Activated B cell treated with CpG ODN at 0.5 μM for 24 hours (primary cell): ENCODE measurements at regions not wholly inside any gene's neighbourhood (a gene's known extent, or its start where the extent isn't known, plus 50 kb on each side); places are given as distances from the start of the nearest gene placed in this dataset.
A peak's percentile ranks its signal among the peaks of the same experiment; 100 is the strongest.

Experiments used
- ATAC-seq: fragments of 200-7000 bp; cut with Tn5 transposase; one replicate; pipeline ENCODE4 v1.10.0; 2021; ENCODE audit warnings: low read depth, mild to moderate bottlenecking, moderate library complexity
- CTCF ChIA-PET: fragments of 350-600 bp; sonication (Branson Sonifier 250); formaldehyde crosslinking; loops from one replicate; lab custom pipeline; 2021; ENCODE audit warnings: antibody characterized with exemption; lab: Charles Lee
- POLR2A ChIA-PET: fragments of 350-600 bp; sonication (Branson Sonifier 250); formaldehyde crosslinking; loops from one replicate; lab custom pipeline; 2021; ENCODE audit warnings: antibody characterized with exemption; lab: Charles Lee
- DNase-seq: peaks from one replicate; pipeline ENCODE4 v3.0.0; 2022
- H3K27ac Mint-ChIP-seq: one replicate; pipeline ENCODE4 v1.8.0; 2020; ENCODE audit warnings: mixed read lengths
- H3K27me3 Mint-ChIP-seq: one replicate; pipeline ENCODE4 v1.8.0; 2021; ENCODE audit warnings: mixed read lengths
- H3K36me3 Mint-ChIP-seq: one replicate; pipeline ENCODE4 v1.8.0; 2021; ENCODE audit warnings: low read depth, mixed read lengths
- H3K4me1 Mint-ChIP-seq: one replicate; pipeline ENCODE4 v1.8.0; 2021; ENCODE audit warnings: mixed read lengths
- H3K4me3 Mint-ChIP-seq: one replicate; pipeline ENCODE4 v1.8.0; 2020; ENCODE audit warnings: mild to moderate bottlenecking, mixed read lengths
- H3K9me3 Mint-ChIP-seq: one replicate; pipeline ENCODE4 v1.8.0; 2020; ENCODE audit warnings: mixed read lengths
- intact Hi-C: fragments of 100-400 bp; cut with micrococcal nuclease; formaldehyde crosslinking; loops from one replicate; pipeline ENCODE4 v1.15.1; 2024
- TF ChIP-seq, protein P1 (sequence below): fragments of 200-600 bp; IDR thresholded peaks from one replicate; pipeline ENCODE4 v1.8.0; 2022; ENCODE audit warnings: antibody characterized with exemption, mild to moderate bottlenecking

DNA sequence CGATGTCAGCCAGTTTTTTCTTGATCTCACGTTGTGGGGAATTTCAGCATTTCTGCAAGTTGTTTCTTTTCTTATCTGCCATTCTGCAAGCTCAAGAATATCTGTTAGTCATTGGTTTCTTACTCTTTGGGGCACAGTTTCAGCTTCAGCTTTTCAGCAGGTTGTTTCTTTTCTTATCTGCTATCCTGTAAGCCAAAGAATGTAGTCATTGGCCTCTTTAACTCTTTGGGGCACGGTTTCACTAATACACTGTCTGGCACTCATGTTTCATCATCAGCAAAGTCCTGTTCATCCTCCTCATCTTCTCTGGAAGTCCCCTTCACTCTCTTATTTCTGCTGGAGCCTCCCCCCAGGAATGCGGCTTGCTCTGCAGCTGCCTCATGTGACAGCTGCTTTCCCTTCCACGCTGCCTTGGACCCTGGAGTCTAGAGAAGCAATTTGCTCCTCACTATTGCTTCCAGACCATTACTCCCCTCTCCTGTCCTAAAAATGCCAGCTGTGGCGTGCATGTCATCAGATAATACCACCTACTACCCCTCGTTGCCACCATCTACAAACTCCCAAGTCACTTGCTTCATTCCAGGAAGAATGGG, 67.0 kb upstream of the CACNA1E start:
- no peak overlapping the region for H3K4me3 Mint-ChIP-seq
- no peaks in the 10 kb centered on the region for H3K4me1 Mint-ChIP-seq
- intact Hi-C loops: no loop called here
- H3K9me3 Mint-ChIP-seq: no peaks in the 10 kb centered on the region
- H3K27me3 Mint-ChIP-seq: peaks cover 2% of the 10 kb centered on the region
- TF ChIP-seq, protein P1, sequence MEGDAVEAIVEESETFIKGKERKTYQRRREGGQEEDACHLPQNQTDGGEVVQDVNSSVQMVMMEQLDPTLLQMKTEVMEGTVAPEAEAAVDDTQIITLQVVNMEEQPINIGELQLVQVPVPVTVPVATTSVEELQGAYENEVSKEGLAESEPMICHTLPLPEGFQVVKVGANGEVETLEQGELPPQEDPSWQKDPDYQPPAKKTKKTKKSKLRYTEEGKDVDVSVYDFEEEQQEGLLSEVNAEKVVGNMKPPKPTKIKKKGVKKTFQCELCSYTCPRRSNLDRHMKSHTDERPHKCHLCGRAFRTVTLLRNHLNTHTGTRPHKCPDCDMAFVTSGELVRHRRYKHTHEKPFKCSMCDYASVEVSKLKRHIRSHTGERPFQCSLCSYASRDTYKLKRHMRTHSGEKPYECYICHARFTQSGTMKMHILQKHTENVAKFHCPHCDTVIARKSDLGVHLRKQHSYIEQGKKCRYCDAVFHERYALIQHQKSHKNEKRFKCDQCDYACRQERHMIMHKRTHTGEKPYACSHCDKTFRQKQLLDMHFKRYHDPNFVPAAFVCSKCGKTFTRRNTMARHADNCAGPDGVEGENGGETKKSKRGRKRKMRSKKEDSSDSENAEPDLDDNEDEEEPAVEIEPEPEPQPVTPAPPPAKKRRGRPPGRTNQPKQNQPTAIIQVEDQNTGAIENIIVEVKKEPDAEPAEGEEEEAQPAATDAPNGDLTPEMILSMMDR: no peak
- POLR2A ChIA-PET: no interaction called here
- no peak overlapping the region for H3K27ac Mint-ChIP-seq
- CTCF ChIA-PET: no interaction called here
- H3K36me3 Mint-ChIP-seq: no peaks in the 10 kb centered on the region
- DNase-seq: no peak
- no peak for ATAC-seq

DNA sequence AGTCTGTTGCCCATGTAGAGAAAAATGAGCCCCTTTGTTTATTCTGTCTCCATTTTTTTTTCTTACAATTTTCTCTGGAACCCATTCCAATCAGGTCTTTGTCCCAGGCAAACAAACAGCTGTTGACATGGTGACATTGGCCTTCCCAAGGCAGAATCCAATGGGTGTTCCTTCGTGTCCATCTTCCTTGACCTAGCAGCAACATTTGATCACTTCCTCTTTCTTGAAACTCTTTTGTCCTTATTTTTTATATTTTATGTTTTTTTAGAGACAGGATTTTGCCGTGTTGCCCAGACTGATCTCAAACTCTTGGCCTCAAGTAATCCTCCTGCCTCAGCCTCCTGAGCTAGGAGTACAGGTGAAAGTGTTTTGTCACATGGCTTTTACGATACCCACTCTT, 65.4 kb upstream of the CACNA1E start:
- peaks cover 8% of the 10 kb centered on the region for H3K27me3 Mint-ChIP-seq
- no peak for DNase-seq
- no peak overlapping the region for H3K27ac Mint-ChIP-seq
- no peaks in the 10 kb centered on the region for H3K9me3 Mint-ChIP-seq
- no peak overlapping the region for H3K4me3 Mint-ChIP-seq
- ChIA-PET POLR2A (no interaction called here), CTCF (no interaction called here)
- TF ChIP-seq, protein P1: no peak
- no peaks in the 10 kb centered on the region for H3K36me3 Mint-ChIP-seq
- H3K4me1 Mint-ChIP-seq: no peaks in the 10 kb centered on the region
- ATAC-seq: no peak
- intact Hi-C loops: no loop called here

DNA sequence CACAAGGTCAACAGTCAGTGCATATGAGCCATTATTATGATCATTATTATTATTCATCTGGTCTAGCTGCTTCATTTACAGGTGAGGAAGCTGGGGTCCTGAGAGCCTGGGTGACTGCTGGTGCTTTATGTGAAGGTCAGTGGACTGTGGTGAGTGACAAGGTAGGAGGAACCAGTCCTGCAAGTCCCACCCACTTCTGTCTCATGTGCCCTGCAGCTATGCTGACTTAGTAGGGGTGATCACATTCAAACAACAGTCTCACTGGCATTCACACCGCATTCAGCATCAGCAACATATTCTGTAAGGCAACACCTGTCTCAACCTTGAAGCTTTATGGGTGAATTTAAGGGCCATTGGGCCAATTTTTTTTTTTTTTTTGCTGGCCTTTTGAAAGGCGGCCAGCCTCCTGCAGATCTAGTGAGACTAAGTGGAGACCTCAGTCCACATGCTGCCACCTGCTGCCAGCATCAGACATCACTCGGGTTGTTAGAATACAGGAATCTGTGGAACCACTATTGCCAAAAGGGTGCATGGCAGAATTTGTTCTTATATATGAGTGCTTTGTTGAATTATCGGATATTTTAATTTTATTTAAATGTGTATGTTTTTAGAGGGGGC, 59.9 kb upstream of the CACNA1E start:
- Mint-ChIP-seq H3K27me3 (peaks cover 33% of the 10 kb centered on the region), H3K36me3 (no peaks in the 10 kb centered on the region), H3K27ac (no peak overlapping the region), H3K9me3 (no peaks in the 10 kb centered on the region), H3K4me3 (no peak overlapping the region), H3K4me1 (no peaks in the 10 kb centered on the region)
- POLR2A ChIA-PET: no interaction called here
- no peak for DNase-seq
- ATAC-seq: no peak
- CTCF ChIA-PET: no interaction called here
- TF ChIP-seq, protein P1: no peak
- intact Hi-C loops: loop anchor here (10.0 kb wide), 1 partner anchor 339 kb away; the partner anchor contains the start of gene IER5

DNA sequence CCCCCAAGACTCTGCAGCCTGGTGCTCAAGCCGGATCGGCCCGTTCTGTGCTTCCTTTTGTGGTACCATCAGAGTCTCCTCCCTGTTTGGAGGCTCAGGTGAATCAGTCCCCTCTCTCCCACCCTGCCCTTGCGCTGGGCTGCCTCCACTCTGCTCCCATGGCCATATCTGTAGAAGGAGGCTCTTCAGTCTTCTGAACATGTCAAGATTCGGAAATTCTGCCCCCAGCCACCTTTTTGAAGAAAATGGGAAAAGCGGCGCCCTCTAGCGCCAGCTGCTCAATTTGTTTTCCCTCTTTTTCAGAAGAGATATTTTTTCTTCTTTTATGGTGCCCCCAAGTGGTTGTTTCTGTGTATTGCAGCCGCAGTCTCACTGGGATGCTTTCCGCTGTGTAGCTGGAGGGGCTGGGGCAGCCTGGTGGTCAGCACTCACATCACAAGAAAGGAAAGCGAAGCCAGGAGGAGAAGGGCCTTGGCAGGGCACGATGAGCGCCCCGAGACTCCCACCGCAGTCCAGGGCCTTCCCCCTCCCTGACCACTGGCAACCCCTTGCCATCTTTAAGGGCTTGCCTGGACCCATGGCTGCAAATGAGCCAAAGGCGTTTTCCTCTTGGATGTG, 58.4 kb upstream of the CACNA1E start:
- intact Hi-C loops: loop anchor here (10.0 kb wide), 1 partner anchor 340 kb away; the partner anchor contains the start of gene IER5
- Mint-ChIP-seq H3K27me3 (peaks cover 37% of the 10 kb centered on the region), H3K4me1 (no peaks in the 10 kb centered on the region), H3K4me3 (no peak overlapping the region), H3K9me3 (no peaks in the 10 kb centered on the region), H3K36me3 (no peaks in the 10 kb centered on the region), H3K27ac (no peak overlapping the region)
- ChIA-PET CTCF (interaction anchor here (1.1 kb wide), 1 partner anchor 8 kb away, joined by 3 read pairs; no protein-coding TSS in a partner anchor), POLR2A (no interaction called here)
- TF ChIP-seq, protein P1: peak; percentile 42
- ATAC-seq: peak; percentile 28
- peak; percentile 18 for DNase-seq

DNA sequence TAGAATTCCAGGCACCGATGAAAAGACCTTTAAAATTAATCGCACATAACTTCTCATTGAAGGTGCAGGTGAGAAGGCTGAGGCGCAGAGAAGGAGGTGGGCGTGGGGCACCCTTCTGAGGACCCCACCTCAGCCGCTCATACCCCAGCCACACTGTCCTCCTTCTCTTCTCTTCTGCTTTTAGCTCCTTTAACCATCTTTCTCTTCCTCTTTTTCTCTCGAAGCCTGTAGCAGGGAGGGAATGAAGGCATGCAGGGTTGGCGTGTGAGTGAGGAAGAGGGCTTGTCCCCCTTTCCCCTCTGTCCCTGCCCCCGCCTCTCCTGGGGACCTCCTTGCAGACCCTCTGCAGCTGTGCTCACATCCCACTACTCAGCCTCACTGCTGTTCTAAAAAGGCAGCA, 57.8 kb upstream of the CACNA1E start:
- POLR2A ChIA-PET: no interaction called here
- peaks cover 37% of the 10 kb centered on the region for H3K27me3 Mint-ChIP-seq
- ATAC-seq: no peak
- TF ChIP-seq, protein P1: no peak
- H3K36me3 Mint-ChIP-seq: no peaks in the 10 kb centered on the region
- H3K4me3 Mint-ChIP-seq: no peak overlapping the region
- no peaks in the 10 kb centered on the region for H3K9me3 Mint-ChIP-seq
- H3K27ac Mint-ChIP-seq: no peak overlapping the region
- CTCF ChIA-PET: interaction anchor here (1.1 kb wide), 1 partner anchor 8 kb away, joined by 3 read pairs; no protein-coding TSS in a partner anchor
- no peak for DNase-seq
- H3K4me1 Mint-ChIP-seq: no peaks in the 10 kb centered on the region
- intact Hi-C loops: loop anchor here (10.0 kb wide), 1 partner anchor 341 kb away; the partner anchor contains the start of gene IER5
